OCI-LY3 (cell line): ENCODE measurements at regions not wholly inside any gene's neighbourhood (a gene's known extent, or its start where the extent isn't known, plus 50 kb on each side); places are given as distances from the start of the nearest gene placed in this dataset.

ENCODE experiments used
- CTCF ChIP-seq: fragments of 200-600, 300-600 bp; sonication (generic); IDR thresholded peaks from 2 replicates; pipeline ENCODE4 v1.5.1; 2014; ENCODE audit warnings: antibody characterized with exemption, low read length, low read depth
- EZH2phosphoT487 ChIP-seq: fragments of 200-600 bp; shearing (Covaris generic); IDR thresholded peaks from 2 replicates; pipeline ENCODE4 v1.6.1; 2018; ENCODE audit warnings: antibody characterized with exemption, mixed run types, low read depth

- no peak for TF ChIP-seq CTCF
- TF ChIP-seq EZH2phosphoT487, result no peak
These were observed 54.9 kb upstream of the TNRC6B start for GRCh38 chr22:40122792-40123191.
